ENCODE measurements at regions not wholly inside any gene's neighbourhood (a gene's known extent, or its start where the extent isn't known, plus 50 kb on each side); places are given as distances from the start of the nearest gene placed in this dataset.
"Not testable (repeated sequence)": the region's sequence is repeated elsewhere in the genome, so short reads cannot be mapped to it uniquely, and the experiment has no call there.

GRCh38 chr6:49284180-49284579, 178.9 kb downstream of the MMUT start:
- H3K9me3 ChIP-seq (ENCODE audit: low read length) = no peaks in the 10 kb centered on the region
- no peak overlapping the region for H2AFZ ChIP-seq (ENCODE audit: low read length)
- no peak overlapping the region for H3K4me2 ChIP-seq (ENCODE audit: low read length)
- H3K4me3 ChIP-seq (ENCODE audit: low read depth, low read length, poor library complexity, severe bottlenecking) = no peak overlapping the region
- no peaks in the 10 kb centered on the region for H3K36me3 ChIP-seq (ENCODE audit: insufficient read depth, low read length)
- no peaks in the 10 kb centered on the region for H3K79me2 ChIP-seq (ENCODE audit: insufficient read depth, low read length)
- TF ChIP-seq CTCF (IDR thresholded peaks at IDR 0.05; ENCODE audit: low read length) = no peak
- no peak for TF ChIP-seq EZH2 (IDR thresholded peaks at IDR 0.05; ENCODE audit: borderline replicate concordance, low read length)
- H3K9me2 ChIP-seq (ENCODE audit: low read depth, low read length) = no peaks in the 10 kb centered on the region
- H3K27me3 ChIP-seq (ENCODE audit: insufficient read depth, low read length) = no peaks in the 10 kb centered on the region
- H3K4me1 ChIP-seq (ENCODE audit: insufficient read depth, low read length, severe bottlenecking) = no peaks in the 10 kb centered on the region
- no peaks in the 10 kb centered on the region for H4K20me1 ChIP-seq (ENCODE audit: insufficient read depth, low read length)
- H3F3A ChIP-seq (ENCODE audit: insufficient read depth, low read length) = no peaks in the 10 kb centered on the region
- no peak overlapping the region for H3K9ac ChIP-seq (ENCODE audit: low read length)
- H3K27ac ChIP-seq (ENCODE audit: low read depth, low read length, poor library complexity, severe bottlenecking) = no peak overlapping the region

GRCh38 chr6:49274809-49275769, 188.0 kb downstream of the MMUT start:
- not testable (repeated sequence) for H3K4me1 ChIP-seq (ENCODE audit: insufficient read depth, low read length, severe bottlenecking); H3K79me2 ChIP-seq (ENCODE audit: insufficient read depth, low read length); H3K9me2 ChIP-seq (ENCODE audit: low read depth, low read length); H2AFZ ChIP-seq (ENCODE audit: low read length); H3F3A ChIP-seq (ENCODE audit: insufficient read depth, low read length); H3K4me2 ChIP-seq (ENCODE audit: low read length); H3K9ac ChIP-seq (ENCODE audit: low read length); H3K4me3 ChIP-seq (ENCODE audit: low read depth, low read length, poor library complexity, severe bottlenecking); H3K36me3 ChIP-seq (ENCODE audit: insufficient read depth, low read length); H3K27ac ChIP-seq (ENCODE audit: low read depth, low read length, poor library complexity, severe bottlenecking); H4K20me1 ChIP-seq (ENCODE audit: insufficient read depth, low read length); H3K9me3 ChIP-seq (ENCODE audit: low read length); H3K27me3 ChIP-seq (ENCODE audit: insufficient read depth, low read length)

- H3K9me2 ChIP-seq (ENCODE audit: low read depth, low read length) = no peaks in the 10 kb centered on the region
- no peak overlapping the region for H3K27ac ChIP-seq (ENCODE audit: low read depth, low read length, poor library complexity, severe bottlenecking)
- H3K36me3 ChIP-seq (ENCODE audit: insufficient read depth, low read length) = no peaks in the 10 kb centered on the region
- no peak overlapping the region for H3K4me2 ChIP-seq (ENCODE audit: low read length)
- no peaks in the 10 kb centered on the region for H3K9me3 ChIP-seq (ENCODE audit: low read length)
- TF ChIP-seq CTCF (IDR thresholded peaks at IDR 0.05; ENCODE audit: low read length) (no peak), EZH2 (IDR thresholded peaks at IDR 0.05; ENCODE audit: borderline replicate concordance, low read length) (no peak)
- no peaks in the 10 kb centered on the region for H3F3A ChIP-seq (ENCODE audit: insufficient read depth, low read length)
- no peaks in the 10 kb centered on the region for H4K20me1 ChIP-seq (ENCODE audit: insufficient read depth, low read length)
- H3K9ac ChIP-seq (ENCODE audit: low read length) = no peak overlapping the region
- no peaks in the 10 kb centered on the region for H3K79me2 ChIP-seq (ENCODE audit: insufficient read depth, low read length)
- no peak overlapping the region for H2AFZ ChIP-seq (ENCODE audit: low read length)
- no peaks in the 10 kb centered on the region for H3K4me1 ChIP-seq (ENCODE audit: insufficient read depth, low read length, severe bottlenecking)
- H3K27me3 ChIP-seq (ENCODE audit: insufficient read depth, low read length) = no peaks in the 10 kb centered on the region
- H3K4me3 ChIP-seq (ENCODE audit: low read depth, low read length, poor library complexity, severe bottlenecking) = no peak overlapping the region
These were observed 193.9 kb downstream of the MMUT start for GRCh38 chr6:49269190-49269589.

- no peaks in the 10 kb centered on the region for H3F3A ChIP-seq (ENCODE audit: insufficient read depth, low read length)
- H3K36me3 ChIP-seq (ENCODE audit: insufficient read depth, low read length) = no peaks in the 10 kb centered on the region
- no peak overlapping the region for H3K27ac ChIP-seq (ENCODE audit: low read depth, low read length, poor library complexity, severe bottlenecking)
- H3K4me3 ChIP-seq (ENCODE audit: low read depth, low read length, poor library complexity, severe bottlenecking) = no peak overlapping the region
- H3K4me1 ChIP-seq (ENCODE audit: insufficient read depth, low read length, severe bottlenecking) = no peaks in the 10 kb centered on the region
- H3K79me2 ChIP-seq (ENCODE audit: insufficient read depth, low read length) = no peaks in the 10 kb centered on the region
- H3K27me3 ChIP-seq (ENCODE audit: insufficient read depth, low read length) = no peaks in the 10 kb centered on the region
- H3K9ac ChIP-seq (ENCODE audit: low read length) = no peak overlapping the region
- H3K9me3 ChIP-seq (ENCODE audit: low read length) = no peaks in the 10 kb centered on the region
- no peaks in the 10 kb centered on the region for H4K20me1 ChIP-seq (ENCODE audit: insufficient read depth, low read length)
- H3K9me2 ChIP-seq (ENCODE audit: low read depth, low read length) = no peaks in the 10 kb centered on the region
- H2AFZ ChIP-seq (ENCODE audit: low read length) = no peak overlapping the region
- H3K4me2 ChIP-seq (ENCODE audit: low read length) = no peak overlapping the region
- TF ChIP-seq EZH2 (IDR thresholded peaks at IDR 0.05; ENCODE audit: borderline replicate concordance, low read length) (no peak), CTCF (IDR thresholded peaks at IDR 0.05; ENCODE audit: low read length) (no peak)
These were observed 198.1 kb downstream of the MMUT start for GRCh38 chr6:49264909-49265308.

All from OCI-LY1 (cell line).